CD4-positive, alpha-beta memory T cell (primary cell): ENCODE measurements at regions not wholly inside any gene's neighbourhood (a gene's known extent, or its start where the extent isn't known, plus 50 kb on each side); places are given as distances from the start of the nearest gene placed in this dataset.
A peak's percentile ranks its signal among the peaks of the same experiment; 100 is the strongest.

Experiments used
- CTCF ChIA-PET: fragments of 350-600 bp; sonication (Branson Sonifier 250); formaldehyde crosslinking; loops from one replicate; lab custom pipeline; 2021; ENCODE audit warnings: inconsistent platforms; ENCODE audit not compliant: partially characterized antibody; lab: Charles Lee
- POLR2A ChIA-PET: fragments of 350-600 bp; sonication (Branson Sonifier 250); formaldehyde crosslinking; loops from one replicate; lab custom pipeline; 2021; ENCODE audit not compliant: partially characterized antibody; lab: Charles Lee
- DNase-seq, 5 donors: peaks; one replicate each; pipeline versions ENCODE4 v3.0.0 to v3.0.0-alpha.2; 2020 to 2022; ENCODE audit warnings: mixed read lengths in 1 of 5
- H3K27ac ChIP-seq: one replicate; pipeline ENCODE4 v1.7.0; 2013; ENCODE audit warnings: low read depth, low read length
- H3K27me3 ChIP-seq: 2 replicates; pipeline ENCODE4 v1.7.0; 2013; ENCODE audit warnings: mild to moderate bottlenecking, low read length, moderate library complexity; ENCODE audit not compliant: insufficient read depth
- H3K36me3 ChIP-seq: 2 replicates; pipeline ENCODE4 v1.7.0; 2013; ENCODE audit warnings: mild to moderate bottlenecking, low read length, moderate library complexity; ENCODE audit not compliant: insufficient read depth
- H3K4me1 ChIP-seq: 2 replicates; pipeline ENCODE4 v1.7.0; 2013; ENCODE audit warnings: mild to moderate bottlenecking, low read length, moderate library complexity; ENCODE audit not compliant: insufficient read depth
- H3K4me3 ChIP-seq, 2 donors: one replicate each; pipeline ENCODE4 v1.7.0; 2013; ENCODE audit warnings: low read length in 2 of 2, mild to moderate bottlenecking in 1 of 2
- H3K9me3 ChIP-seq, 2 donors: one replicate each; pipeline ENCODE4 v1.7.0; 2013; ENCODE audit warnings: low read length in 2 of 2, control low read depth in 1 of 2; ENCODE audit not compliant: control insufficient read depth in 1 of 2
- H3K27ac Mint-ChIP-seq, 7 donors: one replicate each; pipeline ENCODE4 v1.8.0; 2020 to 2021; ENCODE audit warnings: mixed read lengths in 7 of 7, mild to moderate bottlenecking in 6 of 7, inconsistent platforms in 3 of 7, moderate library complexity in 3 of 7
- H3K27me3 Mint-ChIP-seq, 2 donors: one replicate each; pipeline ENCODE4 v1.8.0; 2020 to 2021; ENCODE audit warnings: mixed read lengths in 2 of 2
- H3K36me3 Mint-ChIP-seq, 2 donors: one replicate each; pipeline ENCODE4 v1.8.0; 2020 to 2021; ENCODE audit warnings: mixed read lengths in 2 of 2, inconsistent platforms in 1 of 2, mild to moderate bottlenecking in 1 of 2
- H3K4me1 Mint-ChIP-seq, 4 donors: one replicate each; pipeline ENCODE4 v1.8.0; 2020 to 2021; ENCODE audit warnings: mixed read lengths in 4 of 4, mild to moderate bottlenecking in 1 of 4
- H3K4me3 Mint-ChIP-seq, 8 donors: one replicate each; pipeline ENCODE4 v1.8.0; 2020 to 2021; ENCODE audit warnings: mixed read lengths in 8 of 8, mild to moderate bottlenecking in 7 of 8, moderate library complexity in 6 of 8, inconsistent platforms in 3 of 8
- H3K9me3 Mint-ChIP-seq, 8 donors: one replicate each; pipeline ENCODE4 v1.8.0; 2020 to 2021; ENCODE audit warnings: mixed read lengths in 8 of 8, mild to moderate bottlenecking in 5 of 8, inconsistent platforms in 3 of 8, moderate library complexity in 1 of 8
- intact Hi-C: fragments of 100-400 bp; cut with micrococcal nuclease; formaldehyde crosslinking; loops from one replicate; pipeline ENCODE4 v1.15.1; 2023

GRCh38 chr1:200317236-200317635, 92.6 kb downstream of the ZNF281 start:
- H3K9me3 ChIP-seq, result no peaks in the 10 kb centered on the region
- H3K4me1 ChIP-seq, result no peaks in the 10 kb centered on the region
- H3K27me3 Mint-ChIP-seq, result peaks cover 5 to 13% of the 10 kb centered on the region in 2 donors
- H3K27me3 ChIP-seq, result no peaks in the 10 kb centered on the region
- H3K27ac Mint-ChIP-seq, result no peak overlapping the region
- H3K9me3 Mint-ChIP-seq, result no peaks in the 10 kb centered on the region
- H3K4me1 Mint-ChIP-seq, result peaks cover 0 to 1% (median 0%) of the 10 kb centered on the region in 4 donors
- H3K4me3 Mint-ChIP-seq, result no peak overlapping the region
- H3K36me3 ChIP-seq, result no peaks in the 10 kb centered on the region
- no peak for DNase-seq
- intact Hi-C loops, result no loop called here
- no peak overlapping the region for H3K4me3 ChIP-seq
- ChIA-PET POLR2A (no interaction called here), CTCF (no interaction called here)
- no peaks in the 10 kb centered on the region for H3K36me3 Mint-ChIP-seq
- H3K27ac ChIP-seq, result no peak overlapping the region

- Mint-ChIP-seq H3K27ac (no peak overlapping the region), H3K4me1 (peaks cover 0 to 1% (median 0%) of the 10 kb centered on the region in 4 donors), H3K4me3 (no peak overlapping the region), H3K27me3 (peaks cover 5 to 13% of the 10 kb centered on the region in 2 donors), H3K36me3 (no peaks in the 10 kb centered on the region), H3K9me3 (no peaks in the 10 kb centered on the region)
- no peak overlapping the region for H3K27ac ChIP-seq
- no peaks in the 10 kb centered on the region for H3K27me3 ChIP-seq
- ChIA-PET POLR2A (no interaction called here), CTCF (no interaction called here)
- no peaks in the 10 kb centered on the region for H3K36me3 ChIP-seq
- no peaks in the 10 kb centered on the region for H3K9me3 ChIP-seq
- no peaks in the 10 kb centered on the region for H3K4me1 ChIP-seq
- DNase-seq, result no peak
- intact Hi-C loops, result no loop called here
- H3K4me3 ChIP-seq, result no peak overlapping the region
Measured at GRCh38 chr1:200316148-200316803, 93.6 kb downstream of the ZNF281 start.

GRCh38 chr1:200314085-200314750, 95.6 kb downstream of the ZNF281 start:
- Histone ChIP-seq H3K36me3 (no peaks in the 10 kb centered on the region), H3K4me3 (no peak overlapping the region), H3K9me3 (no peaks in the 10 kb centered on the region), H3K27me3 (no peaks in the 10 kb centered on the region), H3K27ac (no peak overlapping the region), H3K4me1 (no peaks in the 10 kb centered on the region)
- peak overlapping the region in 1 of 8 donors; percentile 22 for H3K4me3 Mint-ChIP-seq
- no peaks in the 10 kb centered on the region for H3K9me3 Mint-ChIP-seq
- H3K27ac Mint-ChIP-seq, result no peak overlapping the region
- CTCF ChIA-PET, result interaction anchor here (1.4 to 1.5 kb wide), 2 partner anchors 8 to 10 kb away, joined by 3 to 6 read pairs; no protein-coding TSS in a partner anchor
- H3K27me3 Mint-ChIP-seq, result peaks cover 5 to 13% of the 10 kb centered on the region in 2 donors
- intact Hi-C loops, result no loop called here
- no peaks in the 10 kb centered on the region for H3K36me3 Mint-ChIP-seq
- POLR2A ChIA-PET, result no interaction called here
- DNase-seq, result no peak
- peaks cover 0 to 1% (median 0%) of the 10 kb centered on the region in 4 donors for H3K4me1 Mint-ChIP-seq

- Histone ChIP-seq H3K4me3 (no peak overlapping the region), H3K4me1 (peaks cover 8% of the 10 kb centered on the region), H3K27ac (no peak overlapping the region), H3K9me3 (no peaks in the 10 kb centered on the region), H3K36me3 (no peaks in the 10 kb centered on the region), H3K27me3 (no peaks in the 10 kb centered on the region)
- peaks cover 6 to 9% (median 8%) of the 10 kb centered on the region in 4 donors for H3K4me1 Mint-ChIP-seq
- DNase-seq, result no peak
- peaks cover 2 to 5% of the 10 kb centered on the region in 2 donors for H3K27me3 Mint-ChIP-seq
- H3K4me3 Mint-ChIP-seq, result no peak overlapping the region
- H3K9me3 Mint-ChIP-seq, result no peaks in the 10 kb centered on the region
- ChIA-PET CTCF (interaction anchor here (1.2 to 2.3 kb wide), 3 partner anchors 10 to 31 kb away, joined by 4 to 7 read pairs (median 5); no protein-coding TSS in a partner anchor), POLR2A (no interaction called here)
- H3K36me3 Mint-ChIP-seq, result no peaks in the 10 kb centered on the region
- intact Hi-C loops, result no loop called here
- no peak overlapping the region for H3K27ac Mint-ChIP-seq
Measured at GRCh38 chr1:200311256-200311655, 98.6 kb downstream of the ZNF281 start.

GRCh38 chr1:200310824-200311223, 99.0 kb downstream of the ZNF281 start:
- Histone ChIP-seq H3K36me3 (no peaks in the 10 kb centered on the region), H3K9me3 (no peaks in the 10 kb centered on the region), H3K27ac (no peak overlapping the region), H3K4me3 (no peak overlapping the region), H3K27me3 (no peaks in the 10 kb centered on the region), H3K4me1 (peaks cover 8% of the 10 kb centered on the region)
- DNase-seq, result no peak
- Mint-ChIP-seq H3K4me3 (no peak overlapping the region), H3K9me3 (no peaks in the 10 kb centered on the region), H3K27ac (no peak overlapping the region), H3K36me3 (no peaks in the 10 kb centered on the region), H3K27me3 (peaks cover 2 to 3% of the 10 kb centered on the region in 2 donors), H3K4me1 (peaks cover 6 to 9% (median 8%) of the 10 kb centered on the region in 4 donors)
- ChIA-PET POLR2A (no interaction called here), CTCF (interaction anchor here (1.2 to 2.3 kb wide), 3 partner anchors 9 to 31 kb away, joined by 4 to 7 read pairs (median 5); no protein-coding TSS in a partner anchor)
- intact Hi-C loops, result no loop called here

- ChIA-PET POLR2A (interaction anchor here (0.9 kb wide), 1 partner anchor 11 kb away, joined by 3 read pairs; no protein-coding TSS in a partner anchor), CTCF (interaction anchor here (0.7 to 7.3 kb wide), 17 partner anchors 11 to 623 kb away, joined by 3 to 53 read pairs (median 4); no protein-coding TSS in a partner anchor)
- intact Hi-C loops, result loop anchor here (1.0 to 10.0 kb wide), 6 partner anchors 28 to 623 kb away; no protein-coding TSS in a partner anchor
- H3K4me3 Mint-ChIP-seq, result no peak overlapping the region
- H3K36me3 ChIP-seq, result no peaks in the 10 kb centered on the region
- no peaks in the 10 kb centered on the region for H3K27me3 ChIP-seq
- H3K27ac Mint-ChIP-seq, result no peak overlapping the region
- H3K36me3 Mint-ChIP-seq, result peaks cover 0 to 2% of the 10 kb centered on the region in 2 donors
- peaks cover 14% of the 10 kb centered on the region for H3K4me1 ChIP-seq
- no peak overlapping the region for H3K27ac ChIP-seq
- peaks cover 9 to 18% (median 14%) of the 10 kb centered on the region in 4 donors for H3K4me1 Mint-ChIP-seq
- no peaks in the 10 kb centered on the region for H3K27me3 Mint-ChIP-seq
- no peaks in the 10 kb centered on the region for H3K9me3 Mint-ChIP-seq
- DNase-seq, result no peak
- H3K4me3 ChIP-seq, result no peak overlapping the region
- no peaks in the 10 kb centered on the region for H3K9me3 ChIP-seq
Measured at GRCh38 chr1:200307755-200308066, 102.1 kb downstream of the ZNF281 start.
